ENCODE measurements at regions not wholly inside any gene's neighbourhood (a gene's known extent, or its start where the extent isn't known, plus 50 kb on each side); places are given as distances from the start of the nearest gene placed in this dataset.

DNA sequence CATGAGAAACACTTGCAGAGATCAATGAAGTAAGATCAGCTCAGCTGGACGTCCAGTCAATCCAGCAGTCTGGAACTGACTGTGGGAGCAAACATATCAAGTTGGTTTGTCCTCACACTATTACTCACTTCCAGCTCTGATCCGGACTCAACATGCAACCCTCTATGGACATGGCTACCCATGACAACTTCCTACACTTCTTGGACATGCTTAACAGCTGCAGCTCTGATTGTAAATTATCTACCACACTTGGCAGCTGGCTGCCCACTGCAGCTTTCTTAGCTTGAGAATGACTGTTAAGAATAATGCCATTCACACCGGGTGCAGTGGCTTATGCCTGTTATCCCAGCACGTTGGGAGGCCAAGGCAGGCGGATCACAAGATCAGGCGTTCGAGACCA, 429.8 kb downstream of the EPHA4 start:
- DNase-seq, result no peak

DNA sequence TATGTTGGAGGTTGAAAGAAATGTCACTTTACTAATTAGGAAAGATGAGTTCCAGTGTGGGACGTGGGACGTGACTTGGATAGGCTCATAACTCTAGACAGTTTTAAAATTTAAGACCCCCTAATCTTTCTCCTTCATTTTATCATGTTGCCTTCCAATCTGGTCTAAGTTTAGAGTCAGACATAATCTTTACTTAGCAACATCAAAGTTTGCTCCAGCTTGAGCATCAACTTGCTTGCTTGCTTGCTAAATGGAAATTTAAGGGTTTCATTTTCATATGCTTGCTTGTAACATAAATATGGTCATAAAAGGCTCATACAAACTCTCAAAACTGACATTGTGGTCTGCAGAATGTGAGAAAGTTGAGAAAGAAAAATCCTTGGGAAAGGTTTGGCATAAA, 428.9 kb downstream of the EPHA4 start:
- no peak for DNase-seq

DNA sequence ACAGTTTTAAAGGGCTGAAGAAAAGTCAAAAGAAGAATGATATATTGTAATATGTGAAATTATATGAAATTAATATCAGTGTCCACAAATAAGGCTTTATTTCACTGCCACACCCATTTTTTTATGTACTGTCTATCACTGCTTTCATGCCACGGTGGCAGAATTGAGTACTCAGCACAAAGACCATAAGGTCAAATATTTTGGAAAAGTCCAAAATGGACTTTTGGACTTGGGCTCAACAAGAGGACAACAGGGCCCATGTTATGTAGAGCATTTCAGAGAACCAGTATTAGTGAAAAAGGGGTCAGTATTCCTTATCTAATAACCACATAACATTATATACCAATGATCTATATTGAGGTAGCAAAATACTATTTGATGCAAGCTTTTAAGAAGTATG, 427.2 kb downstream of the EPHA4 start:
- DNase-seq, result no peak

DNA sequence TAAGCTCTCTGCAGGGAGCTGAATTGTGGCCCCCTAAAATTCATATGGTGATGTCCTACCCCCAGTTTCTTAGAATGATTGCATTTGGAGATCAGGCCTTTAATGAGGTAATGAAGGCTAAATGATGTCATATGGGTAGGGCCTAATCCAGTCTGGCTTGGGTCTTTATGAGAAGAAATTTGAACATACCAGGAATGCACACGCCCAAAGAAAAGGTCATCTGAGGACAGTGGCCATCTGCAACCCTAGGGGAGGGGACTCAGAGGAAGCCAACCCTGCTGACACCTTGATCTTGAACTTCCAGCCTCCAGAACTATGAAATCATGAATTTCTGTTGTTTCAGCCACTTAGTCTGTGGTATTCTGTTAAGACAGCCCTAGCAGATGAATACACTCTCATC, 426.7 kb downstream of the EPHA4 start:
- no peak for DNase-seq

DNA sequence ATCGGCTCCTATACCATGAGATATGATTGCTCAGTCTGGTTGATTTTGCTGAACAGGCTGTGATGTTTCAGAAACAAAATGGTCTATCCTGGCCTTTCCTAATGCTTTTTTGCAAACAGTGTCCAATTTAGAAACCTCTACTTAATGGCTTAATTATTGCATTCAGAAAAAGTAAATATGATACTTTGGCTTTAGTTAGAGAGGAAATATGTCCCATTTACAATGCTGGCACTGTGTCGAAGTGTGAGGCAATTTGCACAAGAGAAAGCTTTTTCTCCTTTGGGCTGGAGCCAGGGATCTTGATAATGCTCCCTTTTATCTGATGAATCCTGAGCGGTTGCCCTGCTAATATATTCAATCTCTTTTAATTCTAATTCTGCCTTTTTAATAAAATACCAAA, 418.9 kb downstream of the EPHA4 start:
- DNase-seq, result peak; percentile 20 to 24

DNA sequence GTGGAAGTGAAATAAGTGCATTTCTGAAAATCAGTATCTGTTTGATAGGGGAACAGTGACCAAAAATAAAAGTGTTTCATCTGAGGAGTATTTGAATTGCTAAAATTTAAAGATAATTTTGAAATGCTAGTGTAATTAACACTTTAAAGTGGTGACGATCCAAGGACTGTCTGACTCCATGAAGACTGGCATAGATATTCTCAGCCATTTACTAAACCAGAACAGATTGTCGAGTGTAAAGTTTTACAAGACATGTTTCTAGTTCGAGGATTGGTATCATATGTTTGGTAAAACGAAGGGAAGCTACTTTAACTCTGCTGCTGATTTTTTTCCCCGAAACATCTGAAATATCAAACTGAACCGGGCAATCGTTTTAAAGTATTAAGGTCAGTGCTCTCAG, 417.9 kb downstream of the EPHA4 start:
- DNase-seq, result no peak

DNA sequence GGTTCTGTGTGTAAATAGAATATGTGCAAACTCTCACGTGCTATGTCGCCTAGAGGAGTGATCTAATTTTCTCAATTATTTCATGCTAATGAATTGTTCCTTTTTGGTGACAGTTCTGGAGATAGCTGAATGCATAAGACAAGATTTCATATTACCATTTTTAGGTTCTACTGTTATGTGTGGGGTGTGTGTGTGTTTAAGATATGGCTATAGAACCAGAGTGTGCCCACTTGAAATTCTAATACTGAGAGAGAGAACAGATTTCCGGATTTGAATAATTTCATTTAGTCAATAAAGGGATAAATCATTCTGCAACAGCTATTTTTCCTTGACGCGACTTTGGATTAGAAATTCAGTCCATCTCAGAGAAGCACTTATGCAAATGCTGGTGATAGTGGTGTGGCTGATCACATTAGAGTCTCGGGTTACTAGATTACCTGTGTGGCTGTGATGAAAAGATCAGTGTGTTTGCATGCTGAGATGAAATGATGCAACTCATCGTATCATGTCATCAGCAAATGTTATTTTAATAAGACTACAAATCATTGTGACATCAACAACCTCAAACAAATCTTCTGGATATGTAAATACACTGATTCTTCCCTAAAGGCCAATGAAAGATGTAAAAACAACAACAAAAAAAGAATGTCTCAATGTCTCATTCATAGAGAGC, 415.9 kb downstream of the EPHA4 start:
- no peak for DNase-seq

DNA sequence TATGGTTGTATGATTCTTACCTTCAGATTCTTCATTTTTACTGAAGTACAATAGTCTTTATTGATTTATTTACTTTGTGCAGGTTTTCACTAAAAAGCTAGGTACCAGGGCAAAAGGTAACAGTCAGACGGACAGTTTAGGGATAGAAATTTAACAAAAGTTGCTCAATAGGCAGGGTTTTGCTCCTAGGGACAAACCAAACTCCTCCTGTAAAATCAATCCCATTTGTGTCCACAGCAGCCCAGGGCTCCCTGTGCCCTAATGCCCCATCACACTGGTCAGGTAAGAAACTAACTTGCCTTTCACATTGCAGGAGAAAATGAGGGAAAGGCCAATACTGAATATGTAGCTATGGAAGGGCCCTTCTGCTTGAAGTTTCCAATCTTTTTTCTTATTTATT, 410.9 kb downstream of the EPHA4 start:
- no peak for DNase-seq

DNA sequence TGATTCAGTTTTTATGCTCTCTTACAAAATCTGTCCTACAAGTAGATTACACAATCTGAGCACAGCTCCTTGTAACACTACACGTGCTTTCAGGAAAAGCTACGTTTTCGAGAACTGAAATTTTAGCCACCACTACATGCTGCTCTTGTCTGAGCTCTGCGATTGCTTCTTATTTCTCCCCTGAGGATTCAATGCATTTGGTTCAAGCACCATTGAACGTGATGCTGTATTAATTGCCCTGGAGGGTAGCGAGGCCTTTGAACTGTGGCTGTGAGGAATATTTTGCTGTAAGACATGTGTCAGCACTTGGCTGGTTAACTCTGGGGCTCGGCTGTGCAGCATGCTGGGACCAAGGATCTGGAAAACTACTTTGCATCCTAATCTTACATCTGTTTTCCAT, 405.8 kb downstream of the EPHA4 start:
- no peak for DNase-seq

DNA sequence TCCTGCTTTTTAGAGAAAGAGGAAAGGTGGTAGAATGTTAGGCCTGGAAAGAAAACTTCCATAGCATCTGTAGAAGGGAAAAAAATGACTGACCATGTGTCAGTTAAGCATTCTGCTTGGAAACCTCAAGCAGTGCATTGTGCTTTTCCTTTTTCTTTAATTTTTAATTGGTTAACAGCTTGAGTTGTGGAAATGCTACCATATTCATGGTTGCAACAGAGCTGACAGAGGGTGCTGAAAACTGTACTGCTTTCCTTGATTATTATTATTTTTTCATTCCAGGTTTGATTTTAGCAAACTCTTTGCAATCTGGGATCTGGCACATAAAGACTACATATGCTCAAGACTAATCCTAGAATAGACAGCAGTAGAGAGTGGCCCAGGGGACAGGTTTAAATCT, 404.5 kb downstream of the EPHA4 start:
- no peak for DNase-seq

DNA sequence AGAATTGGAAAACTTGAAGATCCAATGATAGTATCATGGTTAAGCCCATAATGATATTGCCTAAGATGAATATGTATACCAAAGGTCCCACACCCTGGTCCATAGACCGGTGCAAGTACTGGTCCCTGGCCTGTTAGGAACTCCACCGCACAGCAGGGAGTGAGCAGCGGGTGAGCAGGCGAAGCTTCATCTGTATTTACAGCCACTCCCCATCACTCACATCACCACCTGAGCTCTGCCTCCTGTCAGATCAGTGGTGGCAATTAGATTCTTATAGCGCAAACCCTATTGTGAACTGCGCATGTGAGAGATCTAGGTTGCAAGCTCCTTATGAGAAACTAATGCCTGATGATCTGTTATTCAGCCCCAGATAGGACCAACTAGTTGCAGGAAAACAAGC, 402.4 kb downstream of the EPHA4 start:
- no peak for DNase-seq

DNA sequence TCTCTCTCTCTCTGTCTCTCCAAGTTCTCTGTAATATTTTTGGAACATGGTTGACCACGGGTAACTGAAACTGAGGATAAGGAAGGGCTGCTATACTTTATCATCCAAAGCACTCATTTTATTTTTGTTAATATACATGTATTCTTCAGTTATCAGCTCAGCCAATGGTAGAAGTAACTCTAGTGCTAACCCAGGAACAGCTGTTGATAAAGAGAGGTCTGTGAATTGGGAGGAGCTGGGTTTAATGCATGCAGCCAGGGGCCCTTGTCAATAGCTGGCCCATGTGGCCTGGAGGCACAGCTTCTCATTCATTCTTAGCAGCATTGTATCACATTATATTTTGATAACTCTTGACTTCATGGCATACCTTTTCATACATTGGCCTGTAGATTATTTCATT, 401.6 kb downstream of the EPHA4 start:
- DNase-seq, result no peak

DNA sequence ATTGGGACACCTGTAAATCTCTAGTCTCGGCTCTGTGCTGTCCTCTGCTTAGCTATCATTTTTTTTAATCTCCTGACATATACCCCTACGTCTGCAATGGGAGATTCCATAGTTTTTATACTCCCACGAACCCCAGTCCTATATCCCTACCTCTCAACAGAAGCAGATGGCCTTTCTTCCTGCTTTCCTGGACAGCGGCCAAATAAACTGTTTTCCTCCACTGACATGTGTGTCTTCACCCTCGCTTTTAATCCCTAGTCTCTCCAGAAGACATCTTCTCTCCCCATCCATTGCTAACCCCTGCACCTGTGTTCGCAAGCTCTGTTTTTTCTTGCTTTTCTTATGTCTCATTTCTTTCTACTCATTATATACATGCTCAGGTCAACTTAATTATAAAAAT, 395.4 kb downstream of the EPHA4 start:
- DNase-seq, result no peak

DNA sequence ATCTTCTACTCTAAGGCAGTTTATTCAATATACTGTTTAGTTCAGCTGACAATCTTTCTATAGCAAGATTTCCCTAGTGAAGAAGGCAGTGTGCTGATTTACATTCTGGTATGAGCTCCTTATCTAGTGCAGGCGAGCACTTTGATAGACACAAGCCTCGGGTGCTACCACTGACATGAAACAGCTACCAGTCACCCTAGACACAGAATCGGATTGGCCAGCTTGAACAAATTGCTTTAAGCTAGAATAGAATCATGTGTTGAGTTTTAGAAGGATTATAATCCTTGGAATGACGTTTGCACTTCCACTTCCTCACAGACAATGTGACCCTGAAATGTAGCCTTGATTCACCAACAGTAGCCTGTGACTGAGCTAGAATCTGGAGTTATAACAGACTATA, 394.0 kb downstream of the EPHA4 start:
- no peak for DNase-seq

DNA sequence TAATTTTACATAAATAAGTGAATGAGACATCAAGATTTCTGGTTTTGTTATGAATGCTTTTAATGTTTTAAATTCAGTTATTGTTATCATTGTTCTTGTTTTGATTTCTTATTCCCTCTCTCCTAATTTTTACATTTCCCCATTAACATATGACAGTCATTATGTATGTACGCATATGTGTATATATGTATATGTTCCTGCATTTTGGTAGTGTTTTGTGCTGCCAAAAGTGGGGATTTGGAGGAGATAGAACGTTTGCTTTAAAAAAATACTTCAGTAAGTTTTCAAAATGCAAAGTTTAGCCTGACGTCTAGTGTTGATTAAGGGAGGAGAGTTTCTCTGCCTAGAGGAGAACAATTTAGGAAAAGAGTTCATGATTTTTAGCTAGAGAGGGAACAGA, 385.2 kb downstream of the EPHA4 start:
- no peak for DNase-seq

DNA sequence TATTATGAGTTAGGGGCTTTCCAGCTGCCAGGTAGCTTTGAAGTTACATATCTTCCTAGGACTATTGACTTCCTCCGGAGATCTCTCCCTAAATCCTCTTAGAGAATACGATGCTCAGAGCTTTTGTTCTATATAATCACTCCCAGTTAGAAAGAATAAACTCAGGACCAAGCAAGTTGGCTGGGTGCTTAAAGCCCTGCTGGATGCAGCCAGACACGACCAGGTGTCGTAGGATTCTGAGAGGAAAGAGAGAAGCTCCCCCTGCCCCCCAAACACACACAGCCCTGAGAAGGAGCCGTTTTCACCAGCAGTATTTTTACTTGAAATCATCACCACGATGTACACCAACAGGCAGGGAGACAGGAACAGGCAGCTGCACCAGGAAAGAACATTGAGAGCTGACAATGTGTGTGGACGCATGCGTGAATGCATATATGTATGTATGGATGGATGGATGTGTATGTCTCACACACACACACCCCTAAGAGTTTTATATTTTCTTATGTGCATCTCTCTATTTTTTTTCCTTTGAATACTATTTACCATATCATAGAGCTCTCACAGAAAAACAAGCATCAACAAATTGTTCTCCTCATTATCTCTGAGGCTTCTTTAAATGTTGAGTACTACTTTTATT, 382.6 kb downstream of the EPHA4 start:
- no peak for DNase-seq

DNA sequence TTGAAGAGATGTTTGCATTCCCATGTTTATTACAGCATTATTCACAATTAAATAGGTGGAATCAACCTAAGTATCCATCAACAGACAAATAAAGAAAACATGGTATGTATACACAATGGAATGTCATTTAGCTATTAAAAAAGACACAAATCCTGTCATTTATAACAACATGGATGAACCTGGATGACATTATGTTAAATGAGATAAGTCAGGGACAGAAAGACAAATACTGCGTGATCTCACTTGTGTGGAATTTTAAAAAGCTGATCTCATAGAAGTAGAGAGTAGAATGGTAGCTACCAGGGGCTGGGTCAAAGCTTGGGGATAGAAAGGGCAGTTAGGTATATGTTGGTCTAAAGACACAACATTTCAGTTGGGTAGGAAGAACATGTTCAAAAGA, 376.3 kb downstream of the EPHA4 start:
- DNase-seq, result no peak

DNA sequence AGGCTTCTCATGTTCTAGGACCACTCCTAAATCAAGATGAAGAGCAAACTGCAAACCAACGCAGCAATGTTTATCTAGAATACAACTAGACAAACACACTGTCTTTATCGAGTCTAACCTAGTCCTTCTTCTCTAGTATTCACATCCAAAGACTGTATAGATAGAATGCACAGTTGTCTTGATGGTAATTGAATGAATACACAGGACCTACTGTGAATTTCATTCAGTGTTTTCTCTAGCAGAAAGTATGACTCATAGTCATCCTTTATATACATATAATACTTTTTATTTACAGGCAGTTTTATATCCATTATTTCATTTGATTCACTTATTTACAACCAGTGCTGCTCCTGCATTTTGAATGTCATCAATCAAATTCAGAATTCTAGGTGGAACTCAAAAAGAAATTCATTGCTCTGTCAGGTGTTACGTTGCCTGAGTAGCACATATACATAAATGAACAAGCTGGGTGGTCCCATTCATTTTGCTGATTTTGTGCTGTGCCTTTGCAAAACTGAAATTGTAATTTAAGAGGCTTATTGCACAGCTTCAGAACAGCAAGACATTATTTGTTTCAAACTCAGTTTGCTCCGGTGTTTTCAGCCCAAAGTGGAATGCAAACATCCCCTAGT, 374.8 kb downstream of the EPHA4 start:
- no peak for DNase-seq

DNA sequence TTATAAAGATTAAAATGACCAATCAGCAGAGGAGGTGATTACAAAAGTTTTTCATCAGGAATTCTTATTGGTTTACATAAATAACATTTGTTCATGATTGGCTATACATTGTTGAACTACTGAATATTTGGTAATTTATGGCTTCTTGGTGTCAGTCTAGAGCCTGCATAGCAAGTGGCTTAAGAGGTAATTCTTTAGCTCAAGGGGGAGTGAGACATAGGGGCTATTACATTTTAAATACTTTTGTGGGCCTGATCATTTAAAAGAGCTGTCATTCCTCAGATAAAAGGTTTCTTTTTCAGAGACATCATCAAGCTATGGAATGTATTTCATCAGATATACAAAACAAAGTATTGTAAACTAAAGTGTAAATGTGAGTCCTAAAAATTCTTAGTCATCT, 373.8 kb downstream of the EPHA4 start:
- DNase-seq, result no peak

DNA sequence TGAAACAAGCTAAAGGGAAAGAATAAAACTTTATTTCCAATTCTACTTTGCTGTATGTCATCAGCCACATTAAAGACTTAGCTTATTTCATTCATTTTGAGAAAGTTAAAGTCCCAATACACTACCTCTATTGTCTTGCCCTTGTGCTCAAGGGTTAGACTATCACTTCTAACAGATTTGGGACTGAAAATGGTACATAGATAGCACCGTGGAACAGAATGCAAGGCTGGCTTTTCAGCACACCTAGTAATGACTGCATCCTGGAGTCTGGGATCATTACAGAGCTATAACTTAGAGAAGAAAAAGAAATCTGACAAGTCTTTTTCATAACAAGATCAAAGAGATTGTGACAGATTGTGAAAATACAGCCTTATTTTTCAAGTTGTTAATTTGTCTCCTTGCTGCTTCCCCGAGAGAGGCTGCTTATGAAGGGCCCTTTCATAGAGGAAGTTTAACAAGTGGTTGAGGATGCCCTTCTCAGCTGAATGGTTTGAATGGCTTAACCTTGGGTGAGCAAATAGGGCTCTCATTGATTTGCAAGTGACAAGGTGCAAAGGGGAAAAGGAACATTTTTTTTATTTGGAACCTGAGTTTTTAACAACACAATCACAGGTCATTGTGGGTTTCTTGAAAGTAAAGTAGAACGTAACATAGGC, 371.8 kb downstream of the EPHA4 start:
- no peak for DNase-seq

DNA sequence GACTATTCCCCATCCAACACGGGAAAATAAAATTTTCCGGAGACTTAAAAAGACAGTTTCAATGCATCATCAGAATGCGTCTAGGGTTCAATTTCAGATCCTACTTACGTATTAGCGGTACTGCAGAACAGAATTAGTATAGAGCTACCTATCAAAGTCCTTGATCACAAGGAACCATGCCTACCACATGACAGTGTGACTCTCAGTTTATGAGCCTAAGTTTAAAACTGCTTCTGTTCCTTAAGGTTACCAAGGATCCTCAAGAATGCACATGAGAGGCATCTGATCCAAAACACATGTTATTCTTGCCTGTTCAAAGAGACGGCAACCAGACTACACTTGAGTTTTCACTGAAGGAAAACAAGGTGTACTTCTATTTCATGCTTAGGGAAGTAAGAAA, 369.7 kb downstream of the EPHA4 start:
- no peak for DNase-seq

DNA sequence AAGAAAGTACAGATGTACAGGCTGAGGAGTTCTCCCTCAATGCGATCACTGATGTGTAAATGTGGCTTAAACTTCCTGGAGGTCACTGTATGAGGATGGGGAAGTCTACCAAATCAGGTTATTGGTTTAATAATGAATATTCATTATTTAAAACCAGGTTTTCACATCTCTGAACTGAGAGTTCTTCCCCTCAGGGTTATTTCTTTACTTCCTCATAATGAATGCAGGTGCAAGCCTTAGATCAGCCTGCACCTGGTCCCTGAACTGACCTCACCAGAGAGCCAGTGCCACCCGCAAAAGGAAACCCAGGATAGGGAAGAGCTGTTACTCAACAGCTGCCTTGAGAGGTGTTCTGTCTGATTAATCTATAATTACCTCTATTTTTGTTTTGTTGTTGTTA, 369.0 kb downstream of the EPHA4 start:
- DNase-seq, result no peak

DNA sequence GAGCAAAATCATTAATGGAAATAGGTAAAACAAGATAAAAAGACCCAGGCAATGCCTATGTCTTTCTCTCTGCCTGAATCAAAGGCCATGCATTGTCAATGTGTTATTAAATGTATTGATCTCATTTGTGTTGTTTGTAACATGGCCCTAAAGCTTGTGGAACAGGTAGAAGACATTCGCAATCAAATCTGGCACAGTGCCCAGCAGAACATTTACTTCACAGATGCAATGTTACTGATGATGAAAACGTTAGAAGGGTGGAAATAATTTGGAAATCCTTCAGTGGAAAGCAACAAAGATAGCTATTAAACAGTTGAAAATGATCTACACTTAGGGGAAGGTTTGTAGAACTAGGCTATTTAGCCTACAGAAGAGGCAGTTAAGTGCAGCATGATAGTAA, 368.2 kb downstream of the EPHA4 start:
- no peak for DNase-seq

DNA sequence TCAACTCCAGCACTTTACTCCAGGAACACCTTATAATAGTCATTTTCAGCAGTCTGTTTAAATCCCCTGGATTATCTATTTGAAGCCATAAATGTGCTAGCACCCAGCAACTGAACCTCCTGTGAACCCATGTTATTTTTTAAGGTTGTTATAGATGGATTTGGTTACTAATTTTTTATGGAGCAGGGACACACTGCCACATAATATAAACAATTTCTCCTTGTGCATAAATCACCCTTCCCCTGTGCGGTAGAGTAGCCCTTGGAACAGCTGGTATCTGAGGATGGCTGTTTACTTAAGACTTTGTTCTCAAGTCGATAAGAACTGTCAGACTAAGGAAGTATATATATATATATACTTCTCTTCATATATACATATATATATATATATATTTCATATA, 367.4 kb downstream of the EPHA4 start:
- no peak for DNase-seq

All from hippocampal formation (tissue), 2 donors.